Right lobe of liver (tissue), 6 donors: ENCODE measurements at regions not wholly inside any gene's neighbourhood (a gene's known extent, or its start where the extent isn't known, plus 50 kb on each side); places are given as distances from the start of the nearest gene placed in this dataset.

Source experiments
- ATAC-seq, 4 donors: fragments of 200-7000 bp; cut with Tn5 transposase; one replicate each; pipeline ENCODE4 v1.9.1; 2020; ENCODE audit warnings: mild to moderate bottlenecking in 4 of 4, moderate library complexity in 4 of 4
- DNase-seq, 3 donors: peaks; one replicate each; pipeline ENCODE4 v3.0.0-alpha.2; 2020
- H3K27ac ChIP-seq, 3 donors: fragments of 200-600 bp; one replicate each; pipeline ENCODE4 v1.8.0; 2022
- H3K27me3 ChIP-seq, 2 donors: fragments of 200-600 bp; one replicate each; pipeline ENCODE4 v1.8.0; 2022
- H3K36me3 ChIP-seq, 4 donors: fragments of 200-600 bp; sonication (generic) in 1 of 4; one replicate each; pipeline versions ENCODE4 v1.5.1 to v1.8.0; 2017 to 2022; ENCODE audit warnings: control low read depth in 1 of 4
- H3K4me1 ChIP-seq, 4 donors: fragments of 200-600 bp; sonication (generic) in 1 of 4; one replicate each; pipeline versions ENCODE4 v1.5.1 to v1.8.0; 2017 to 2022; ENCODE audit warnings: control low read depth in 1 of 4
- H3K4me3 ChIP-seq, 3 donors: fragments of 200-600 bp; one replicate each; pipeline ENCODE4 v1.8.0; 2022
- H3K9me3 ChIP-seq, 4 donors: fragments of 200-600 bp; sonication (generic) in 1 of 4; one replicate each; pipeline versions ENCODE4 v1.5.1 to v1.8.0; 2017 to 2022; ENCODE audit warnings: control low read depth in 1 of 4
- POLR2A ChIP-seq: fragments of 450-650 bp; IDR thresholded peaks from one replicate; pipeline ENCODE4 v1.6.1; 2017; ENCODE audit warnings: antibody characterized with exemption, mild to moderate bottlenecking
- WGBS: methylation state at CpG from one replicate; pipeline ENCODE4 v1.1.6; 2018; ENCODE audit warnings: low coverage, low lambda C conversion rate; ENCODE audit not compliant: insufficient coverage; ENCODE audit errors: missing lambda C conversion rate; 5-methylcytosine and 5-hydroxymethylcytosine counted together
- intact Hi-C, 2 donors: fragments of 100-400 bp; cut with DNase I; formaldehyde crosslinking; loops; one replicate each; pipeline versions ENCODE4 v1.11.2 to v1.14.1; 2022
- TF ChIP-seq, protein P1 (sequence below), 4 donors: fragments of 200-600 bp in 3 of 4; fragments of 450-650 bp in 1 of 4; IDR thresholded peaks; one replicate each; pipeline versions ENCODE4 v1.5.1 to v1.8.0; 2016 to 2022; ENCODE audit warnings: antibody characterized with exemption in 4 of 4, mild to moderate bottlenecking in 2 of 4
- donor health status: DM: no; HTN: yes; CAD: no.
- donor health status: DM: no; HTN: no; CAD: no.
- donor health status: DM: no; HTN: no; CAD: no.
- donor health status: DM: no; HTN: yes; CAD: no.
- donor health status: DM: no; HTN: yes; CAD: no.

DNA sequence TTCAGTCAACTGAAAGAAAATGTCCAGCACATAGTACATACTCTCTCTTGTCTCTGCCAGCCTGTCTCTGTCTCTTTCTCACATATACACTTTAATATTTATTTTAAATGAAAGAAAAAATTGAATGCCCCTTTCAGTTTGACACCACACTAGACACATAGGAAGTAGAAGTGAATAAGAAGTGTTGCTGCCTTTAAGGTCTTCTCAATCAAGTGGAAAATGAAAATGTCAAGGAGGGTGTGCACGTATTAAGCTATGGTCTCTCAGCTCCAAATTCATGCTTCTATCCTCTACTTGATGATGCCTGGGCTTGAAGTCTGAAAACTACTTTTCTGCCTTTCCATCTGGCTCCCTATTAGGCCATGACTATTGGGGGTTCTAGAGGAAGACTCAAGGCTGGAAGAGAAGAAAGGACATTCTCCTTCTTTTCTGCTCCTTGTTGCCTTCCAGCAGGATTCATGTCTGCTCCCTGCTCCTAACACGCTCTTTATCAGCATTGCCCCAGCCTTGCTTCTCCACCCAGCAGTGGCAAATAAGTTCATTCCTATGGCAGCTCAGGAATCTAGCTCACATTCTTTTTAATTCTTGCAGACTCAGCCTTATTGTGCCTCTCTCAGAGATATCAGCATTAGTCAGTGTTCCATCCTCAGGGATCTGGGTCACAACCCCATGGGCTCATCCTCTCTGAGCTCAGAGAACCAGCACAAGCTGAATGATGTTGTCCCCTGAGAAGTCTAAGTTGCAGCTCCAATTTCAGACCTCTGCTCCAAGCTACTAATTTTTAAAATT lies 609.1 kb upstream of the GRM7 start:
- ATAC-seq = no peak
- TF ChIP-seq, protein P1, sequence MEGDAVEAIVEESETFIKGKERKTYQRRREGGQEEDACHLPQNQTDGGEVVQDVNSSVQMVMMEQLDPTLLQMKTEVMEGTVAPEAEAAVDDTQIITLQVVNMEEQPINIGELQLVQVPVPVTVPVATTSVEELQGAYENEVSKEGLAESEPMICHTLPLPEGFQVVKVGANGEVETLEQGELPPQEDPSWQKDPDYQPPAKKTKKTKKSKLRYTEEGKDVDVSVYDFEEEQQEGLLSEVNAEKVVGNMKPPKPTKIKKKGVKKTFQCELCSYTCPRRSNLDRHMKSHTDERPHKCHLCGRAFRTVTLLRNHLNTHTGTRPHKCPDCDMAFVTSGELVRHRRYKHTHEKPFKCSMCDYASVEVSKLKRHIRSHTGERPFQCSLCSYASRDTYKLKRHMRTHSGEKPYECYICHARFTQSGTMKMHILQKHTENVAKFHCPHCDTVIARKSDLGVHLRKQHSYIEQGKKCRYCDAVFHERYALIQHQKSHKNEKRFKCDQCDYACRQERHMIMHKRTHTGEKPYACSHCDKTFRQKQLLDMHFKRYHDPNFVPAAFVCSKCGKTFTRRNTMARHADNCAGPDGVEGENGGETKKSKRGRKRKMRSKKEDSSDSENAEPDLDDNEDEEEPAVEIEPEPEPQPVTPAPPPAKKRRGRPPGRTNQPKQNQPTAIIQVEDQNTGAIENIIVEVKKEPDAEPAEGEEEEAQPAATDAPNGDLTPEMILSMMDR (IDR thresholded peaks at IDR 0.05) = no peak
- TF ChIP-seq POLR2A = no peak
- no peak overlapping the region for H3K4me3 ChIP-seq
- WGBS = 40% methylated on average over 2 of the region's 2 CpGs
- no peak for DNase-seq
- H3K9me3 ChIP-seq = no peaks in the 10 kb centered on the region
- H3K27me3 ChIP-seq = no peaks in the 10 kb centered on the region
- no peak overlapping the region for H3K27ac ChIP-seq
- H3K36me3 ChIP-seq = no peaks in the 10 kb centered on the region
- intact Hi-C loops = no loop called here
- H3K4me1 ChIP-seq = no peaks in the 10 kb centered on the region

DNA sequence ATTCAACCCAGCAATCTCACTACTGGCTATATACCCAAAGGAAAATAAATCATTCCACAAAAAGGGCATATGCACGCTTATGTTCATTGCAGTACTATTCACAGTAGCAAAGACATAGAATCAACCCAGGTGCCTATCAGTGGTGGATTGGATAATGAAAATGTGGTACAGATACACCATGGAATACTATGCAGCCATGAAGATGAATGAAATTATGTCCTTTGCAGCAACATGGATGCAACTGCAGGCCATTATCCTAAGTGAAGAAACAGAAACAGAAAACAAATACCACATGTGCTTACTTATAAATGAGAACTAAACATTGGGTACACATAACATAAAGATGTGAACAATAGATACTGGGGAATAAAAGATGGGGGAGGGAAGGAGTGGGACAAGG lies 606.4 kb upstream of the GRM7 start:
- WGBS = 86% methylated on average over 1 of the region's 1 CpG
- intact Hi-C loops = no loop called here

DNA sequence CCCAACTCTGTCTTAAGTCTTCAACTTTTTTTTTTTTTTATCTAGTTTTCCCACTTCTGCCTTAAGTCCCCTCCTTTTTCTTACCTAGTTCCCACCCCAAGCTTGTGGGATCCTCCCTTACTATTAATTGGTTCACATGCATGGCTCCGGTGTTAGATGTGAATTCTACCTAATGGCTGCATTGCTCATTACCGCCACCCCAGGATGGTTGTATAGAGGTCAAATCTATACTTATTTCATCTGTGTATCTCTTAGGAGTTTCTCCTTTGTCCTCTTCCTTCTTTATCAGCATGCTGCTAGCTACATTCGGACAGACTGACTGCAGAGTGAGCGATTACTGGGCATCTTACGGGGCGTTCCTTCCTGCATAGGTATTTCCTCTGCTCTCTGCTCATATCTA lies 605.7 kb upstream of the GRM7 start:
- WGBS = 80% methylated on average over 6 of the region's 6 CpGs
- no peak overlapping the region for H3K27ac ChIP-seq
- intact Hi-C loops = no loop called here

More for the DNA sequence above, 606.4 kb upstream of the GRM7 start:
- no peaks in the 10 kb centered on the region for H3K36me3 ChIP-seq
- ATAC-seq = no peak
- no peaks in the 10 kb centered on the region for H3K4me1 ChIP-seq
- no peaks in the 10 kb centered on the region for H3K27me3 ChIP-seq
- no peak for DNase-seq
- H3K9me3 ChIP-seq = no peaks in the 10 kb centered on the region
- no peak overlapping the region for H3K27ac ChIP-seq
- no peak overlapping the region for H3K4me3 ChIP-seq
- TF ChIP-seq POLR2A = no peak
- TF ChIP-seq, protein P1 (IDR thresholded peaks at IDR 0.05) = no peak

DNA sequence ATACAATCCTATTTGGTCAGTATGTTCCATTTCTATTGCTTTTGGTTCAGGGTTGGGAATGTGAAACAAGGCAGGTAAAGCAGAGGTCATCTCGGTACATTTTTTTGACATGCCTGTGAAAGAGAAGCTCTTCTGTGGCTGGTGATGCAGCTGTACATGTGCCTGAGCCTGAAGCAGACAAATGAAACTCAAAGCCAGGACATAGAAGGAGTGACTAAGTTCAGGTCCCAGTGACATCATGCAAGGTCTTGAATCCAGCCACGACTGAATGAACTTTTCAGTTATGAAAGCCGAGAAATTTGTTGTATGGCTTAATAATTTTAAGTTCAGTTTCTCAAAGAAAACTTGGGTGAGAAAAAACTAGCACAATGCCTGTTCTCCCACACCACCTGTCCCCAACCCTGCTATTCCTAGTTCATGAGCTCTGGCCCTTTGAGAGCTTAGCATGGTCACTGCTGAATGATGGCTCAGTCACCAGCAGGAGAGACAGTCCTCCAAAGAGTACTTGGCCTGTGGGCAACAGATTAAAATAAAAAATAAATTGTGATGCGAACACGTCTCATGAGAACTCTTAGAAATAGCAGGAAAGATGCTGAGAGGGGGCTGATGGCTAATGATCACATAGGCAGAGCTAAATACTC lies 600.2 kb upstream of the GRM7 start:
- intact Hi-C loops = no loop called here
- H3K9me3 ChIP-seq = no peaks in the 10 kb centered on the region
- TF ChIP-seq, protein P1 (IDR thresholded peaks at IDR 0.05) = no peak
- TF ChIP-seq POLR2A = no peak
- no peaks in the 10 kb centered on the region for H3K4me1 ChIP-seq
- no peak overlapping the region for H3K27ac ChIP-seq
- WGBS = 35% methylated on average over 5 of the region's 5 CpGs
- ATAC-seq = no peak
- H3K36me3 ChIP-seq = no peaks in the 10 kb centered on the region
- no peak for DNase-seq
- no peak overlapping the region for H3K4me3 ChIP-seq
- H3K27me3 ChIP-seq = no peaks in the 10 kb centered on the region

More for the DNA sequence above, 605.7 kb upstream of the GRM7 start:
- Histone ChIP-seq H3K9me3 (no peaks in the 10 kb centered on the region), H3K27me3 (no peaks in the 10 kb centered on the region), H3K4me3 (no peak overlapping the region), H3K36me3 (no peaks in the 10 kb centered on the region), H3K4me1 (no peaks in the 10 kb centered on the region)
- TF ChIP-seq POLR2A = no peak
- TF ChIP-seq, protein P1 (IDR thresholded peaks at IDR 0.05) = no peak
- ATAC-seq (no peak), DNase-seq (no peak)
